HG03378 (cell line): ENCODE measurements at regions not wholly inside any gene's neighbourhood (a gene's known extent, or its start where the extent isn't known, plus 50 kb on each side); places are given as distances from the start of the nearest gene placed in this dataset.

Experiments
- ATAC-seq: cut with Tn5 transposase; IDR thresholded peaks from one replicate; pipeline ENCODE4 v1.9.1; 2021; ENCODE audit warnings: mild to moderate bottlenecking, moderate library complexity; ENCODE audit not compliant: unreplicated experiment

GRCh38 chr2:146143971-146144370, 1624.1 kb upstream of the ZEB2 start:
- no peak for ATAC-seq

- no peak for ATAC-seq
These were observed 1618.9 kb upstream of the ZEB2 start for GRCh38 chr2:146138820-146139219.

GRCh38 chr2:146135245-146135644, 1615.3 kb upstream of the ZEB2 start:
- no peak for ATAC-seq

GRCh38 chr2:146131785-146132184, 1611.9 kb upstream of the ZEB2 start:
- ATAC-seq = no peak

GRCh38 chr2:146131048-146131447, 1611.1 kb upstream of the ZEB2 start:
- ATAC-seq = no peak

GRCh38 chr2:146130290-146130689, 1610.4 kb upstream of the ZEB2 start:
- ATAC-seq = no peak

GRCh38 chr2:146129231-146129630, 1609.3 kb upstream of the ZEB2 start:
- no peak for ATAC-seq

- no peak for ATAC-seq
These were observed 1608.3 kb upstream of the ZEB2 start for GRCh38 chr2:146128216-146128615.

- ATAC-seq = no peak
These were observed 1605.6 kb upstream of the ZEB2 start for GRCh38 chr2:146125551-146125950.

- ATAC-seq = no peak
These were observed 1604.8 kb upstream of the ZEB2 start for GRCh38 chr2:146124741-146125140.

- ATAC-seq = no peak
These were observed 1603.8 kb upstream of the ZEB2 start for GRCh38 chr2:146123714-146124113.

- no peak for ATAC-seq
These were observed 1603.3 kb upstream of the ZEB2 start for GRCh38 chr2:146123256-146123655.

GRCh38 chr2:146119586-146119985, 1599.7 kb upstream of the ZEB2 start:
- no peak for ATAC-seq

GRCh38 chr2:146108993-146109392, 1589.1 kb upstream of the ZEB2 start:
- no peak for ATAC-seq

GRCh38 chr2:146094185-146094584, 1574.3 kb upstream of the ZEB2 start:
- no peak for ATAC-seq

GRCh38 chr2:146081459-146081858, 1561.5 kb upstream of the ZEB2 start:
- ATAC-seq = no peak

- no peak for ATAC-seq
These were observed 1561.0 kb upstream of the ZEB2 start for GRCh38 chr2:146080925-146081324.

GRCh38 chr2:146079216-146079615, 1559.3 kb upstream of the ZEB2 start:
- ATAC-seq = no peak

- ATAC-seq = no peak
These were observed 1557.2 kb upstream of the ZEB2 start for GRCh38 chr2:146077156-146077555.

- ATAC-seq = no peak
These were observed 1548.1 kb upstream of the ZEB2 start for GRCh38 chr2:146068051-146068450.

GRCh38 chr2:146048141-146048540, 1528.2 kb upstream of the ZEB2 start:
- ATAC-seq = no peak

GRCh38 chr2:146041274-146041910, 1521.5 kb upstream of the ZEB2 start:
- ATAC-seq = no peak

GRCh38 chr2:146040051-146040450, 1520.1 kb upstream of the ZEB2 start:
- ATAC-seq = no peak
